Mesenchymal stem cell (in vitro differentiated cells and primary cell): ENCODE measurements at regions not wholly inside any gene's neighbourhood (a gene's known extent, or its start where the extent isn't known, plus 50 kb on each side); places are given as distances from the start of the nearest gene placed in this dataset.

Experiments
- DNase-seq: peaks from one replicate; pipeline ENCODE4 v3.0.0-alpha.2; 2013
- H2AFZ ChIP-seq: one replicate; pipeline ENCODE4 v1.6.1; 2013; ENCODE audit warnings: low read depth, mild to moderate bottlenecking, control low read depth, inconsistent platforms, low read length, moderate library complexity
- H2AK5ac ChIP-seq: 2 replicates; pipeline ENCODE4 v1.6.1; 2013; ENCODE audit warnings: low read length, moderate library complexity, mild to moderate bottlenecking, inconsistent platforms; ENCODE audit not compliant: severe bottlenecking
- H2BK120ac ChIP-seq: one replicate; pipeline ENCODE4 v1.6.1; 2013; ENCODE audit warnings: low read depth, mild to moderate bottlenecking, inconsistent platforms, low read length, moderate library complexity
- H2BK12ac ChIP-seq, 2 experiments: one replicate each; pipeline ENCODE4 v1.6.1; 2013; ENCODE audit warnings: inconsistent platforms in 2 of 2, low read length in 2 of 2, mild to moderate bottlenecking in 2 of 2, moderate library complexity in 2 of 2, control low read depth in 1 of 2
- H2BK15ac ChIP-seq: one replicate; pipeline ENCODE4 v1.6.1; 2013; ENCODE audit warnings: mild to moderate bottlenecking, low read depth, inconsistent platforms; ENCODE audit not compliant: poor library complexity, severe bottlenecking
- H2BK5ac ChIP-seq: 2 replicates; pipeline ENCODE4 v1.6.1; 2013; ENCODE audit warnings: low read depth, mild to moderate bottlenecking, low read length, control low read depth, inconsistent platforms; ENCODE audit not compliant: poor library complexity, severe bottlenecking
- H3K14ac ChIP-seq, 2 experiments: one replicate each; pipeline ENCODE4 v1.6.1; 2013; ENCODE audit warnings: inconsistent platforms in 2 of 2, low read length in 2 of 2, control low read depth in 1 of 2, mild to moderate bottlenecking in 1 of 2, moderate library complexity in 1 of 2
- H3K18ac ChIP-seq, 2 experiments: one replicate each; pipeline ENCODE4 v1.6.1; 2013; ENCODE audit warnings: inconsistent platforms in 2 of 2, low read length in 2 of 2, control low read depth in 1 of 2, low read depth in 1 of 2, mild to moderate bottlenecking in 1 of 2
- H3K23ac ChIP-seq, 2 experiments: one replicate each; pipeline ENCODE4 v1.6.1; 2013; ENCODE audit warnings: inconsistent platforms in 2 of 2, low read length in 2 of 2, mild to moderate bottlenecking in 2 of 2, moderate library complexity in 2 of 2, control low read depth in 1 of 2
- H3K27ac ChIP-seq: 2 replicates; pipeline ENCODE4 v1.5.1; 2013; ENCODE audit warnings: mild to moderate bottlenecking, moderate library complexity, low read length, control low read depth, inconsistent platforms; ENCODE audit not compliant: poor library complexity, severe bottlenecking
- H3K27me3 ChIP-seq, 2 experiments: 2 replicates each; pipeline versions ENCODE4 v1.6.1 to v1.7.0; 2013; ENCODE audit warnings: low read length in 2 of 2, mild to moderate bottlenecking in 2 of 2, moderate library complexity in 2 of 2, control low read depth in 1 of 2, inconsistent platforms in 1 of 2; ENCODE audit not compliant: control insufficient read depth in 1 of 2, insufficient read depth in 1 of 2
- H3K36me3 ChIP-seq, 2 experiments: 2 replicates each; pipeline versions ENCODE4 v1.6.1 to v1.7.0; 2013; ENCODE audit warnings: low read length in 2 of 2, control low read depth in 1 of 2, inconsistent platforms in 1 of 2, low read depth in 1 of 2, mild to moderate bottlenecking in 1 of 2; ENCODE audit not compliant: insufficient read depth in 2 of 2, control insufficient read depth in 1 of 2
- H3K4ac ChIP-seq, 2 experiments: one replicate each; pipeline ENCODE4 v1.6.1; 2013; ENCODE audit warnings: inconsistent platforms in 2 of 2, low read length in 2 of 2, mild to moderate bottlenecking in 2 of 2, moderate library complexity in 2 of 2, control low read depth in 1 of 2, low read depth in 1 of 2
- H3K4me1 ChIP-seq: 2 replicates; pipeline ENCODE4 v1.6.1; 2013; ENCODE audit warnings: low read depth, low read length, control low read depth; ENCODE audit not compliant: control insufficient read depth, insufficient read depth
- H3K4me2 ChIP-seq: 2 replicates; pipeline ENCODE4 v1.6.1; 2013; ENCODE audit warnings: low read length, mild to moderate bottlenecking, inconsistent platforms; ENCODE audit not compliant: poor library complexity, severe bottlenecking
- H3K4me3 ChIP-seq, 2 experiments: 2 replicates each; pipeline versions ENCODE4 v1.5.1 to v1.7.0; 2013; ENCODE audit warnings: low read length in 2 of 2, mild to moderate bottlenecking in 2 of 2, control low read depth in 1 of 2, low read depth in 1 of 2; ENCODE audit not compliant: insufficient read depth in 1 of 2
- H3K79me1 ChIP-seq: replicated peaks from 2 replicates; pipeline ENCODE4 v1.6.1; 2013; ENCODE audit warnings: mild to moderate bottlenecking, control low read depth, low read length, inconsistent platforms; ENCODE audit not compliant: poor library complexity, severe bottlenecking
- H3K9ac ChIP-seq: 2 replicates; pipeline ENCODE4 v1.7.0; 2013; ENCODE audit warnings: mild to moderate bottlenecking, low read length, moderate library complexity
- H3K9me3 ChIP-seq: 2 replicates; pipeline ENCODE4 v1.7.0; 2013; ENCODE audit warnings: mild to moderate bottlenecking, low read length; ENCODE audit not compliant: control insufficient read depth
- H4K8ac ChIP-seq: one replicate; pipeline ENCODE4 v1.6.1; 2013; ENCODE audit warnings: inconsistent platforms, mild to moderate bottlenecking, low read length, moderate library complexity
- H4K91ac ChIP-seq: one replicate; pipeline ENCODE4 v1.6.1; 2013; ENCODE audit warnings: mild to moderate bottlenecking, low read length, inconsistent platforms
- WGBS: methylation state at CpG from one replicate; pipeline ENCODE4 v1.1.7; 2013; ENCODE audit warnings: mixed read lengths; 5-methylcytosine and 5-hydroxymethylcytosine counted together

DNA sequence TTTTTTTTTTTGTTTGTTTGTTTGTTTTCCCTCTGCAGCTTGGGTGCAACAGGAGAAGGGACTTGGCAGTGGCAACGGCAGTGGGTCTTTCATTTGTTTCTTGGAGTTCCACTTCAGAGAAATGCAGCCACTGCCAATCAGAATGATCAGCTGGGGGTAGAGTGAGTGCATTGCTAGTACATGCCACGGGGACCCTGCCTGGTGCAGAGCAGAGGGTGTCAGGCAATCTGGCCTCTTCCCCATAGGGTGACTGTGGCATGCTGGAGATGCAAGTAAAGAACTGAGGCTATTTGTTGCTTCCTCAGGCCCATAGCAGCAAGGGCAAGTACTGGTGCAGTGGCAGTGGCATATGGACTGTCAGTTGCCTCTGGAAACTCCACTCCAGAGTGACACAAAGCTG lies 1073.6 kb upstream of the EDIL3 start:
- 58% methylated on average over 2 of the region's 2 CpGs for WGBS
- H3K9ac ChIP-seq = no peak overlapping the region
- H3K4me2 ChIP-seq = no peak overlapping the region
- H3K14ac ChIP-seq = no peak overlapping the region
- no peaks in the 10 kb centered on the region for H3K9me3 ChIP-seq
- H3K4me1 ChIP-seq = no peaks in the 10 kb centered on the region
- no peaks in the 10 kb centered on the region for H3K79me1 ChIP-seq
- no peaks in the 10 kb centered on the region for H3K36me3 ChIP-seq
- no peak overlapping the region for H3K4me3 ChIP-seq
- no peak overlapping the region for H4K8ac ChIP-seq
- H2BK5ac ChIP-seq = no peak overlapping the region
- no peak overlapping the region for H3K18ac ChIP-seq
- H2BK120ac ChIP-seq = no peak overlapping the region
- no peak overlapping the region for H2BK15ac ChIP-seq
- no peak overlapping the region for H3K4ac ChIP-seq
- H4K91ac ChIP-seq = no peak overlapping the region
- H2BK12ac ChIP-seq = no peak overlapping the region
- no peak overlapping the region for H3K23ac ChIP-seq
- no peak overlapping the region for H3K27ac ChIP-seq
- no peak overlapping the region for H2AK5ac ChIP-seq
- DNase-seq = no peak
- no peaks in the 10 kb centered on the region for H3K27me3 ChIP-seq
- no peak overlapping the region for H2AFZ ChIP-seq

DNA sequence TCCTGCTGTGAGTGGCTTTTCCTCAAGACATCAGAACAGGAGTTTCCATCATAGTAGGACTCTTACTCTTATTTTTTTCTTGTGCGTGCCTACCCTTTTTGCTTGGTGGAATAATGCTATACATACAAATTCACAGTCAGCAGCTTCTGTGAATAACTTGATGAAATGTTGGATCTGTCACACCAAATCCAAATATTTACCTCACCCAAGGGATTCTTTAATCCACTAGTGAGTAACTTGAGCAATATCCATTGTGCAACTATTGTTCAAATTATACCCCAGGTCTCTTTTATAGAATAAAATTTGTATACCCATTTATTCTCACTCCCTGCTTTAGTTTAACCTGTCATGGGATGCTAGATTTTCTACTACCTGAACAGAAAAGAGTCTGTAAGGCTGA lies 1078.3 kb upstream of the EDIL3 start:
- Histone ChIP-seq H3K18ac (no peak overlapping the region), H3K4ac (no peak overlapping the region), H3K4me3 (no peak overlapping the region), H2BK12ac (no peak overlapping the region), H3K79me1 (no peaks in the 10 kb centered on the region), H4K91ac (no peak overlapping the region), H2AK5ac (no peak overlapping the region), H2BK5ac (no peak overlapping the region), H3K36me3 (no peaks in the 10 kb centered on the region), H2AFZ (no peak overlapping the region), H3K4me1 (no peaks in the 10 kb centered on the region), H3K9me3 (peaks cover 12% of the 10 kb centered on the region), H2BK120ac (no peak overlapping the region), H3K4me2 (no peak overlapping the region), H4K8ac (no peak overlapping the region), H3K23ac (no peak overlapping the region), H3K14ac (no peak overlapping the region), H3K27ac (no peak overlapping the region), H2BK15ac (no peak overlapping the region), H3K9ac (no peak overlapping the region), H3K27me3 (no peaks in the 10 kb centered on the region)
- 100% methylated on average over 1 of the region's 1 CpG for WGBS
- DNase-seq = no peak

DNA sequence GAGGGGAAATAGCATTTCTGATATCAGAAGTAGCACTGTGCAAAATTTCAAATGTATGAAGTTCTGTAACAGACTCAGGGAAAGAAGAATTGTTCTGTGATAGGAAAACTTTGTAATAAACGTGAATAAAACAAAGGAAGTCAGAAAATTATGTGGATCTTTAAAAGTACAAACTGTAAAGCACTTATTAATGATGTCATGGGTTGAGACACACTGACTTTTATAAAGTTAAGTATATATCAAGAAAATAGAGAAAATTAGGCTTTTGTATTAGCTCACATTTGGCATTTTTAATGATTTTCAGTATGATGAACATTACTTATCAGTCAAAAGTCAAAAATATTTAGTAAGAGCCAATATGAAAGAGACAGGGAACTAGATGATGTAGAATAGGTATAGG lies 1081.7 kb upstream of the EDIL3 start:
- H3K4me3 ChIP-seq = no peak overlapping the region
- no peak for DNase-seq
- H3K18ac ChIP-seq = no peak overlapping the region
- H3K36me3 ChIP-seq = no peaks in the 10 kb centered on the region
- 100% methylated on average over 1 of the region's 1 CpG for WGBS
- no peak overlapping the region for H4K8ac ChIP-seq
- no peak overlapping the region for H2BK120ac ChIP-seq
- no peaks in the 10 kb centered on the region for H3K27me3 ChIP-seq
- no peak overlapping the region for H3K9ac ChIP-seq
- no peak overlapping the region for H2BK15ac ChIP-seq
- no peak overlapping the region for H2BK5ac ChIP-seq
- no peaks in the 10 kb centered on the region for H3K79me1 ChIP-seq
- H3K23ac ChIP-seq = no peak overlapping the region
- no peak overlapping the region for H3K14ac ChIP-seq
- no peak overlapping the region for H2AFZ ChIP-seq
- H3K4me2 ChIP-seq = no peak overlapping the region
- H3K4me1 ChIP-seq = no peaks in the 10 kb centered on the region
- no peak overlapping the region for H3K4ac ChIP-seq
- H4K91ac ChIP-seq = no peak overlapping the region
- H2AK5ac ChIP-seq = no peak overlapping the region
- peaks cover 26% of the 10 kb centered on the region for H3K9me3 ChIP-seq
- H3K27ac ChIP-seq = no peak overlapping the region
- no peak overlapping the region for H2BK12ac ChIP-seq

- no peak overlapping the region for H3K18ac ChIP-seq
- no peak overlapping the region for H3K14ac ChIP-seq
- no peak overlapping the region for H2BK12ac ChIP-seq
- no peak overlapping the region for H2BK120ac ChIP-seq
- no peak for DNase-seq
- H4K8ac ChIP-seq = no peak overlapping the region
- no peak overlapping the region for H2BK5ac ChIP-seq
- H2BK15ac ChIP-seq = no peak overlapping the region
- H2AK5ac ChIP-seq = no peak overlapping the region
- H3K79me1 ChIP-seq = no peaks in the 10 kb centered on the region
- H3K4me2 ChIP-seq = no peak overlapping the region
- no peak overlapping the region for H3K4ac ChIP-seq
- no peaks in the 10 kb centered on the region for H3K36me3 ChIP-seq
- H3K9ac ChIP-seq = no peak overlapping the region
- no peak overlapping the region for H3K4me3 ChIP-seq
- peaks cover 19% of the 10 kb centered on the region for H3K9me3 ChIP-seq
- H4K91ac ChIP-seq = no peak overlapping the region
- no peak overlapping the region for H2AFZ ChIP-seq
- H3K27ac ChIP-seq = no peak overlapping the region
- no peaks in the 10 kb centered on the region for H3K27me3 ChIP-seq
- no peaks in the 10 kb centered on the region for H3K4me1 ChIP-seq
- H3K23ac ChIP-seq = no peak overlapping the region
These were observed 1088.1 kb upstream of the EDIL3 start for GRCh38 chr5:85472749-85473148.
